NCI-H146 treated with DMSO at 0.1 percent for 48 hours (cell line): ENCODE measurements at regions not wholly inside any gene's neighbourhood (a gene's known extent, or its start where the extent isn't known, plus 50 kb on each side); places are given as distances from the start of the nearest gene placed in this dataset.
"Not testable (repeated sequence)": the region's sequence is repeated elsewhere in the genome, so short reads cannot be mapped to it uniquely, and the experiment has no call there.

Source experiments
- DNase-seq: peaks from one replicate; lab custom pipeline; 2025; ENCODE audit not compliant: unreplicated experiment; lab: John Stamatoyannopoulos, UW

DNA sequence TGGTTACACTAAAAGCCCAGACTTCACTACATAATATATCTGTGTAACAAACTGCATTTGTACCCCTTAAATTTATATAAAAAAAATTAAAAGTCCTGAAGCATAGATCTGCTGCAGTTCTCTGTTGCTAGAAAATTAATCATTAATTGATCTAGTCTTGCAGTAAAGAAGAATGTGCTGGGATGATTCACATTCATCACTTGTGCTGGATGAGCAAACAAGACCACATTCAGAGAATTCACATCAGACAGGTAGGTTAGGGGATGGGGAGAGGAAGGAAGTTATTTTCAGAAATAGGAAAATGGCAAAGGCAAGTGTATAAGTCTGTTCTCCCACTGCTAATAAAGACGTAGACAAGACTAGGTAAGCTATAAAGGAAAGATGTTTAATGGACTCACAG is 1019.0 kb downstream of the KCNMA1 start:
- no peak for DNase-seq

DNA sequence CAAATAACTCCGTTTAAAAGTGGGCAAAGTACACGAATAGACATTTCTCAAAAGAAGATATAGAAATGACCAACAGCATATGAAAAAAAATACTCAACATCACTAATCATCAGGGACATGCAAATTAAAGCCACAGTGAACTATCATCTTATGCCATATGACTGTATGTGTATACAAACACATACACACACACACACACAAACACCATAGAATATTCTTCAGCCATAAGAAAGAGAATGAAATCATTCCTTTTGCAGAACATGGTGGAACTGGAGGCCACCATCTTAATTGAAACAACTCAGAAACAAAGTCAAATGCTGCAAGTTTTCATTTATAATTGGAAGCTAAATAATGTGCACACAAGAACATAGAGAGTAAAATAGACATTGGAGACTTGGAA is 1019.4 kb downstream of the KCNMA1 start:
- no peak for DNase-seq

DNA sequence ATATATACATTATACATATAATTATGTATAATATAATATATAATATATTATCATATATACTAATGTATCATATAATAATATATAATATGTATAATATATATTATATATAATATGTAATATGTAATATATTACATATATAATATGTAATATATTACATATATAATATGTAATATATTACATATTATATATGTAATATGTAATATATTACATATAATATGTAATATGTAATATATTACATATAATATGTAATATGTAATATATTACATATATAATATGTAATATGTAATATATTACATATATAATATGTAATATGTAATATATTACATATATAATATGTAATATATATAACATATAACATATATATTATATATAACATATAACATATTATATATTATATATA is 1020.9 kb downstream of the KCNMA1 start:
- DNase-seq = not testable (repeated sequence)

DNA sequence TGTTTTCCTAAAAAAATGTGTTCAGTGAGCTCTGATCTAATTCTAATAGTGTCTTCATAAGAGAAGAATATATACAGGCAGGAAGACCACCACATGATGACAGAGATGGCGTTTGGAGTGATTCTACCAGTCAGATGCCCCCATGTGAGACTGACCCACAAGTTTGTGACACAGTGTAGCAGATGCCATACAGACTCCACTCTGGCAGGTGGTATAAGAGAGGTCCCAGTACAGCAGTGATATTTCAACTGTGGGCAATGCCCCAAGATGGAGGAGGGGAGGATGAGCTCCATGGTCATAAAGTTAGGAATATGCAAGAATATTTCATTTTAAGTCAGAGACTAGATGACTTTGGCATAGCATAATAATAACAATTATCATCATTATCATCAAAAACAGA is 1022.6 kb downstream of the KCNMA1 start:
- DNase-seq = no peak
